GM19328 (cell line): ENCODE measurements at regions not wholly inside any gene's neighbourhood (a gene's known extent, or its start where the extent isn't known, plus 50 kb on each side); places are given as distances from the start of the nearest gene placed in this dataset.
"Not testable (repeated sequence)": the region's sequence is repeated elsewhere in the genome, so short reads cannot be mapped to it uniquely, and the experiment has no call there.

Experiments used
- ATAC-seq: cut with Tn5 transposase; IDR thresholded peaks from one replicate; pipeline ENCODE4 v1.9.1; 2021; ENCODE audit warnings: mild to moderate bottlenecking, moderate library complexity; ENCODE audit not compliant: unreplicated experiment

DNA sequence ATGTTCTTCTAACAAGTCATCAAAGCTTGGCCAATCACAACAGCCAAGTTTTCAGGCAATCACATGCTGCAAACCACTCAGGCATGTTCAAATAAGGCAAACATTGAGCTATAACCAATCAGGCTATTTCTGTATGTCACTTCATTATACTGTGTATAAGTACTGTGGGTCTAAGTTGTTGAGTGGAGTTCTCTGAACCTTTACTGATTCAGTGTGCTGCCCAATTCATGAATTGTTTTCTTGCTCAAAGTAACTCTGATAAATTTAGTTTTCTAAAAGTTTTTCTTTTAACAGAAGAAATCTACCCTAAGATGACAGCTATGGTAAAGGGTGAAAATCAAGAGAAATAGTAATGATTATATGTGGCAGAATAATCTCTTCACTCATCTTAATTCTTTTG, 805.4 kb upstream of the NUDT12 start:
- no peak for ATAC-seq

DNA sequence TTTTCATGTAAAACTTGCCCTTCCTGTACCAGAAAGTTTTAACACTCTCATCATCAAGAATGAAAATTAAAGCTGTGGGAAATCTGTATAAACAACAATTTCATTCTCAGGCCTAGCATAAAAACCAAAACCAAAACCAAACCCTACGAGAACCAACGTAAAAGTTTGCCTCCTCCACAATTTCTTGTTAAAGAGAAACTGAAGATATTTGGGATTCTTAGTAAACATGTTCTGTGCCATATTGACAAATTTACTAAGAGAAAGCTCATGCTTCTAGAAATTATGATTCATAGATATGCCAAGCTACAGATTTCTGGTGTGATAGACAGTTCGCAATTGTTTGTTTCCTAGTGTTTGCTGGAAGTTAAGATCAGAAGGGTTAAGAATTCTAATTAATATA, 801.0 kb upstream of the NUDT12 start:
- no peak for ATAC-seq

- ATAC-seq: no peak
Measured at GRCh38 chr5:104361932-104362331, 799.3 kb upstream of the NUDT12 start.

DNA sequence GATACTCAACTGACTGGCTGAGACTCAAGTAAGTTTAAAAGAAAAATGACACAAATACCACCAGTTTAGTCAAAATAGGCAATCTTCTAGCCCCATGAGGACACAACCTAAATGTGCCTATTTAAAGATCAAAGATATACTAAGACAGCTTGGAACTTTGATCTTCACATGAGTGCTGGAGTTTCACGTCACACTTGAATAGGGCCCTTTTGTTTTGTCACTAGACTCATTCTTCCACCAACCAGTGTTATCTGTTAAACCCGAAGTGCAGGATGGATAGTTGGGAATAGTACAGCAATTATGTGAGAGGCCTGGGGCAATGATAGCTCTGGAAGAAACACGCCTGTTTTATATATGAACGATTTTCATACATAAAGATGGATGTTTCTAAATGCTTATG, 792.8 kb upstream of the NUDT12 start:
- no peak for ATAC-seq

DNA sequence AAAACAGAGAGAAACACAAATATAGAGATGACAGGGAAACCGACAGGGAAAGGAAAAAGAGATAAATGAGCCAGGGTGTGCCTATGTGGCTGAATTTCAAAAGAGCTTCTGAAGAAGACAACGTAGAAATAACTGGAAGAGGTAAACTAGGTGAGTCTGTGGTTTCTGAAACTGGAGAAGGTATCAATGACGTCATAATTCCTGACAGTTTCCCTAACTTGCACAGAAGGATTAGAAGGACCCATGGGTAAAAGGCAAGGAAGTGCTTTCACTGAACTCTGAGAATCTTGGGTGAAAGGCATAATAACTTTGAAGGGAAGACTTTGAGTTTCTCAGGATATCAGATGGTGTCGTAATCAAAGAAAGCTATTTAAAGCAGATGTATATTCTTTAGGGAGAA, 790.8 kb upstream of the NUDT12 start:
- no peak for ATAC-seq

- no peak for ATAC-seq
Measured at GRCh38 chr5:104352954-104353353, 790.4 kb upstream of the NUDT12 start.

- no peak for ATAC-seq
Measured at GRCh38 chr5:104347119-104347708, 784.6 kb upstream of the NUDT12 start.

GRCh38 chr5:104345222-104346016, 782.8 kb upstream of the NUDT12 start:
- no peak for ATAC-seq

- no peak for ATAC-seq
Measured at GRCh38 chr5:104344809-104345208, 782.2 kb upstream of the NUDT12 start.

- ATAC-seq: no peak
Measured at GRCh38 chr5:104327801-104328200, 765.2 kb upstream of the NUDT12 start.

DNA sequence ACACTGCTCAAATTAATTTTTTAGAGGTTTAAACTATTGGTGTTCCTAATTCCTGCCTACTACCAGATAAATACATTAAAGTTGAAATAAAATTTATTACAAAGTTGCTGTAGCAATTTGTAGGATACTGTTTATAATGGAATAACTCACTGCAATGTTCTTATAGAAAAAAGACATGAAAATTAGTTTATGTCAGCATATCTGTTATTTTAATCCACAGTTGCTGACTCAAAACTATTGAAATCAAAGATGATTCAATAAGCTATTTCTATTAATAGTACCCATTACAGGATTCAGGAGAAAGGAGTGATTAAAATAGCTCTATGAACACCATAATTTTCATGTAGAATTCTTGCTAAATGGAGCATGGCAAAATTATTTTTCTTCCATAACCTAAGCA, 764.4 kb upstream of the NUDT12 start:
- no peak for ATAC-seq

DNA sequence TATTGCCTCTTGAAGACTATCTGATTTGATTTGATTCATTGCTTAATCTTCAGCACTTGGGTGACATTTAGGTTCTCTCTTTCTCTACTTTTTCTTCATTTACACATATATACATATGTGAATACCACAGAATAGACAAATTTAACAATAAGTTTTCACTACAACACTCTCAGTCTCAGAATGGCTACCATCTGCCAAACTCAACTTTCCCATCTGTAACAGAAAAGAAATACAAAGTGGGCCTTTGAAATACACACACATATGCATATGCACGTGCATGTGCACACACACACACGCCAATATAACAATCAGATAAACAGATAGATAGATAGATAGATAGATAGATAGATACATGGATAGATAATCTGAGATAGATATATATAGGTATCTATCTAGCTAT, 762.8 kb upstream of the NUDT12 start:
- no peak for ATAC-seq

DNA sequence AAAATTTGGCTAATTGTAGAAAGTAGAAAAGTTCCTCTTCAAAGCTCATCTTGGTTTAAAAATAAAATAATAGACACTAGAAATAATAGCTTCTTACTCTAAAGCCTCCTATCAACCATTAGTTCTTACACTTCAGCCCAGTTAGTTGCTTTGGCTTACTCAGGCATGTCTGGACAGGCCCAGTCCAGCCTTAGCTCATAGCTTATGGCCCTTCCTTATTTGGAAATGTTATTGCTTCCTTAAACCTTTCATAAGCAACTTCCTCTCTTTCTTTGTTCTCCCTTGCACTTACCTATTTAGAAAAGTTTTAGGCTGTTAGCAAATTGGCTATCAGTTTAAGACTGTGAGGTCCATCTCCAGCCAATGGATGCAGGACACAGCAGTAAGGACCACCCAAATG, 754.1 kb upstream of the NUDT12 start:
- not testable (repeated sequence) for ATAC-seq

- no peak for ATAC-seq
Measured at GRCh38 chr5:104312481-104312880, 749.9 kb upstream of the NUDT12 start.

DNA sequence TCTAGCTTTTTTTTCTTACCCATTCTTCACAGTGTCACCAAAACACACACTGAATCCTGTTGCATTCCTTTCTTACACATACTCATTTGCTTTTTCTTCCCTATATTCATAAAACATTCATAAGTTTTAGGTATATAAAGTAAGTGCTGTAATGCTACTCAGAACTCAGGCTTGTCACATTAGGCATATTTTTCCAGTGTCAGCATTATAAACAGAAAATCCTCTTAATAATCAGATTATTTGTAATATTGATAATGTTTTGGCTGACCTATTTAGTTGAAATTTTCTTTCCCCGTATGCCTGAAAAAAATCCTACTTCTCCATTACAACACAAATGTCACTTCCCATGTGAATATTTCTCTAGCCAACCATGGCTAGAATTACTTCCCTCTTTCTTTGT, 743.0 kb upstream of the NUDT12 start:
- ATAC-seq: no peak

DNA sequence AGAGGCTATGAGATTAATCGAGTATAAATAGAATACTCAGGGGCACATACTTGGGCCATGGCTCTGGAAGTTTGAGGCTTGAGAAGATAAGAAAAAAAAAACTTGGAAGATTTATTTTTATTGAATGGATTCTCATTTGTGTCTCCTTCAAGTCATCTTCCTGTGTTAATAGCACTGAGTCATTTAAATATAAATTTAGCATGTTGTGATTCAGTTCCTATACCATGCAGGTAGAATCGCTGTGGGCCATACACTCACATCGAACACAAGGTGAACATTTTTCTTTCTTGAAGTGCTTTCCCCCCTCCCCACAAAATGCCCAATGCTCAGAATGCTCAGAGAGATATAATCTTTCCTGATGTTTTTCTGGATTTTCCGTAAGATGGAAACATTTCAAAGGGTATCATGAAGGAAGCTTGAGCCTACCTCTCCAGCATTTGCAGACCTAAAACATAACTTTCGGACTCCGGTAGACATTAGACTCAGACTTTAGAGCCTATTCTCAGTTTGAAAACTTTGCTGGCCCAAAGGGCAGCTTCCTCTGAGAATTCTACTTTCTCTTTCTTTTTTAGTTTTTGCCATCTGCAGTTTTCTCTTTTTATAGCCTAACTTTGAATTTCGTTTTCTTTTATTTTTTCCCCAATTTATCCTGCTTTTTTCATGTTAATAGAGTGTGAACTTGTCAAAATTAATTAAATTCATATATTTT, 737.6 kb upstream of the NUDT12 start:
- ATAC-seq: no peak

DNA sequence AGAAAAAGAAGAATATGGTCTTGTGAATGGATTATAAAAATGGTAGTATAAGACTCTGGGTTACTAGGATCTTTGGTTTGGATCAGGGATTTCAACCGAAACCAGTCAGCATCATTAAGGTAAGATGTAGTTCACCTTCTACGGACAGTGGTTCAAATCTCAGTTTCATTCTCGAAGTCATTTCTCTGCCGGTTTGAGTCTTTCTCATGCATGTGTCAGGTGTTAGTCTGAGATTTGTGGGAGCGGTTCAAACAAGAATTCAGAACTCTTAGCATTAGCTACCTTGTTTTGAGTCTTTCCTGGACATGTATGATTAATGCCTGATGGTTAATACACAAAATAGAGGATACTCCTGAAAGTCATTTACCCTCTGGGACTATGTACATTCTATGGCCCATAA, 735.9 kb upstream of the NUDT12 start:
- no peak for ATAC-seq

DNA sequence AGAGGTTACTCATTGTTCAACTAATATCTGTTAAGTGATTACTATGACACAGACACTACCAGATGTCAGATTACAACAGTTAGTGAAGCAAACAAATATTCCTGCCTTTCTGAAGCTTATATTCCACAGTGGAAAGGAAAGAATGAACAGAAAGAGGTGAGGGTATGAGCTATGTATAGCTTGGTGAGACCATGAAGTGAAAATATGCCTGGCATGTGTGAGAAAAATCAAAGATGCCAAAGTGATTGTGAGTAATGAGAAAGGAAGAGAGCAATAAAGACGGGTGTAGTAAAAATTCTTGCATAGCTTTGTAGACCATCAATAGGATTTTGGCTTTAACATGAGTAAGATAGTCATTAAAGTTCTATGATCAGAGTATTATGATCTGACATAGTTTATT, 734.5 kb upstream of the NUDT12 start:
- no peak for ATAC-seq

DNA sequence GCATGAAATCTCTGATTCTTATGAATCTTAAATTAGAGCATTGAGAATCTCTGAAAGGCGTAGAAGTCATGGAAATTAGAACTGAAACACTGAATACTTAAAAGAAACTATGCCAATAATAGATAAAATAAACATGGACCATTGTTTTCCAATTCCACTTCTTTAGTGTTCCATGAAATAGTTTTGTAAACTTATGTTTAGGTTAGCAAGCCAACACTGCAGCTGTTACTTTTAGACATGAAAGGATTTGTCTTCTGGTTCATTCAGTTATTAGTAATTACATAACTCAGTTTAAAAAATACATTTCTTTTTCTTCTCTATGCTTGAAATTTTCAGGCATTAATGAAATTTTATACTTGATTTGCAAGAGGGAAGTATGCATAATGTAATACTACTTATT, 733.4 kb upstream of the NUDT12 start:
- no peak for ATAC-seq

- no peak for ATAC-seq
Measured at GRCh38 chr5:104283136-104283535, 720.5 kb upstream of the NUDT12 start.

DNA sequence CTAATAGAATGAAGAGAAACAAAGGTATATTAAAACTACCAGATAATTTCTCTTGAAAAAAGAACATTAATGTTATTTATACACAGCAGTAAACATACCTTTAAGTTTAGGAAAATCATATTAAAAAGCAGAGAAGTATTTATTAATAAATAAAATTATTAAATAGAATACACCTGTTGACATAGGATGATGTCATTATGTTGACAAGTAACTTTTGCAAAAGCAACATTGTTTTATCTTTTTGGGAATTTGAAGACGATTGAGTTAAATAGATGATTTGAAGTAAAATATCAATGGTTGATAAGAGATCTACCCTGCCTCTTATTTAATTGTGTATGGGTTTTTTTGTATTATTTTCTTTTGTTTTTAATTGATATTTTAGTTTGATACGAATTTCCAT, 711.1 kb upstream of the NUDT12 start:
- no peak for ATAC-seq

DNA sequence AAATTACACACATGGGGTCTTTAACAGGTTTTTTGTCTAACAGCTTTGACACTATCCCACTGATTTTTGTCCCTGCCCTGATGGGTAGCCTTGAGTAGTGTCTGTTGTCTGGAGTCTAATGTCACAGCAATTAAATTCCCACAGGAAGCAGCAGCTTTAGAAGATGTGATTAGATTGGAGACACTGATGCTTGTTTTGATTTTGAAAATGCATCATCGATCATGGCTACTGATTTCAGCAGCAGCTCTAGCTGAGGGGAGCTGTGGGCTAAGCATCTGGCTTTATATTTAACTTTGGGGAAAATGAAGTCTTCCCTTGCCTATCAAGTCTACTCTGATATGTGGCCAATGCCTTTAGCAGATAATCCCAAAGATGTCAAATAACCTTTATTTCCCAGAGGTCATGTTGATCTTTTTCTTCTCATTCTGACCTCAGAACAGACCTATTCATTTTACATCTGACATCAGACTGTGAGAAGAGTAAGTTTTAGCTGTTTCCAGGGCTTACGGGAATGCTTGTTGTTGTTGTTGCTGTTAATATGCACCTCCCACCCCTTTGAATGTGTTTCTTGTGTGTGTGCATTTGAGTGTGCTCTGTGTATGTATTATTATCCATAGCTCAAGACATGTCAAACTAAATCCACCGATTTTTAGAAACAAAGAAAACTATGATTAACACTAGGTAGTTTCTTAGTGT, 704.9 kb upstream of the NUDT12 start:
- ATAC-seq: no peak
